GM12892 (cell line): ENCODE measurements at regions not wholly inside any gene's neighbourhood (a gene's known extent, or its start where the extent isn't known, plus 50 kb on each side); places are given as distances from the start of the nearest gene placed in this dataset.
"Not testable (repeated sequence)": the region's sequence is repeated elsewhere in the genome, so short reads cannot be mapped to it uniquely, and the experiment has no call there.

Experiments
- DNase-seq: peaks from one replicate; pipeline ENCODE4 v3.0.0; 2011; ENCODE audit not compliant: insufficient read length
- FAIRE-seq: peaks from 2 replicates; lab custom pipeline; 2011; peaks lifted over from hg19 to GRCh38; lab: Jason Lieb, UNC
- POLR2A ChIP-seq: IDR thresholded peaks from 2 replicates; pipeline ENCODE4 v1.6.1; 2011; ENCODE audit warnings: low read depth, low read length, control low read depth
- POLR2AphosphoS5 ChIP-seq: IDR thresholded peaks from 2 replicates; pipeline ENCODE4 v1.6.1; 2011; ENCODE audit warnings: low read depth, low read length, control low read depth
- TAF1 ChIP-seq: IDR thresholded peaks from 2 replicates; pipeline ENCODE4 v1.6.1; 2011; ENCODE audit warnings: low read depth, mild to moderate bottlenecking, control low read depth, low read length, borderline replicate concordance

DNA sequence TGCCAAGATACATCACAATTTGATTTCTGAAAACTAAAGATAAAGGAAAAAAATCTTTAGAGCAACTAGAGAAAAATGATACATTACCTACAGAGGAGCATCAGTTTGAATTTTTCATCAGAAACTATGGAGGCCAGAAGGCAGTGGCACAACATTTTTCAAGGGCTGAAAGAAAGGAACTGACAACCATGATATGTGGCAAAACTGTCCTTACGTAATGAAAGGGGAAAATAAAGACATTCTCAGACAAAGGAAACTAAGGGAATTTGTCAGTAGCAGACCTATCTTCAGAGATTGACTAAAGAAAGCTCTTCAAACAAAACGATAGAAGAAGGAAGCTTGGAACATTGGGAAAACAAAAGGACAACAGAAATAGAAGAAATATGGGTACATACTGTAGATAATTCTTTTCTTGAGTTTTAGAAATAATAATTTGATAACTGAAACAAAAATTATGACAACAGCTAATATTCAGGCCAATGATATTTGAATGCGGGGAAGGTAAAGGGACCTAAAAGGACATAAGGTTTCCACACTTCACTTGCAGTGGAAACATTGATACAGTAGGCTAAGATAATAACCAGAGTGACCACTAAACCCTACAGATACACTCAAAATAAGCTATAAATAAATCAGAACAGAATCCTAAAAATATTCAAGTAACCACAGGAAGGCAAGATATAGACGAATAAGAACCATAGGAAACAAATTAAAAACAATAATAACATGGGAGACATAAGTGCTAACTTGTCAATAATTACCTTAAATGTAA is 70.0 kb upstream of the NPAS2 start:
- DNase-seq = no peak
- FAIRE-seq = no peak
- no peak for TF ChIP-seq POLR2A
- TF ChIP-seq TAF1 = no peak
- TF ChIP-seq POLR2AphosphoS5 = no peak

GRCh38 chr2:100751871-100752625 is 67.9 kb upstream of the NPAS2 start:
- not testable (repeated sequence) for FAIRE-seq, DNase-seq

DNA sequence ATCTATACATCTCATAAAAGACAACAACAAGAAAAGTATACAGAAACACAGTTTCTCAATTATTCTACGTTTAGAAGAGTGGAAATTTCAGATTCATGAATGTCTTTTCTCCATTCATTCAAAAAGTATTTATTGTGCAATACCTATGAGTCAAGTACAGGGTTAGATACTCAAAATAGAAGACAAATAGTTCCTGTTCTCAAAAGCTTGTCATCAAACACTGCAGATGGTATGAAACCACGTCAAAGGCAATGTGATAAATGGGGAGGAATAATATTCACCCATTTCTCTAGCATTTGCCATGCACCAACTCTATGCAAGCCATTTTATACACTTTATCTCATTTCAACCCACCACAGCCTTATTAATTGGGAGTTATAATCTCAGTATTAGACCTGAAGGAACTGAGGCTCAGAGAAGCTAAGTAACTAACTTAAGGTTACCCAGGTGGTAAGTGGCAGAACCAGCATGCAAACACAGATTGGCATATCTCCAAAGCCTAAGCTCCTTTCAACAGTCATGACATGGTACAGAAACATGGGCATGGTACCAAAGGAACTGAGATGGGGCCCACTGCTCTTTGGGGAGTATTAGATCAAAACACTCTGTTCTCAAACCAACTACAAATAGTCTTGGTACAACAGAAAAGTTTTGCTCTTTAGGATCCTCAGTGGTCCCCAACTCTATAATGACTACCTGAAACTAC is 67.2 kb upstream of the NPAS2 start:
- TF ChIP-seq TAF1 (no peak), POLR2AphosphoS5 (no peak), POLR2A (no peak)
- FAIRE-seq (no peak), DNase-seq (no peak)

DNA sequence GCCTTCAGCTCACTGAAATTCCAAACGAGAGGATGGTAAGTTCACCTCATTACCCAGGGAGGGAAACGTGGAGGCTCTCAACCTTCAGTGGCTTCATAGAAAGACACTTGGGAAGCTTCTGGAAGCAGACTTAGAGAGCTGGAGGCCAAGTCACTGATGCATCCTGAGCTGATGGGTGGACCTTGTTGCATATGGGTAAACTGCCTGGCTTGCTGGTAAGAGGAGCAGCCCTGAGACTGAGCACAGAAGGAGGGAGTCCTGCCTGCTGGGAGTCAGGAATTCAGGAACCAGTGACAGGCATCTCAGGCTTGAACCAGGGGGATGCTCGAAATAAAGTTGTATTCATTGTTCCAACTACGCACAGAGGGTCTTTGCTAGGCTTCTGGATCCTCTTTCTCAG is 66.5 kb upstream of the NPAS2 start:
- FAIRE-seq = no peak
- no peak for DNase-seq
- no peak for TF ChIP-seq TAF1

DNA sequence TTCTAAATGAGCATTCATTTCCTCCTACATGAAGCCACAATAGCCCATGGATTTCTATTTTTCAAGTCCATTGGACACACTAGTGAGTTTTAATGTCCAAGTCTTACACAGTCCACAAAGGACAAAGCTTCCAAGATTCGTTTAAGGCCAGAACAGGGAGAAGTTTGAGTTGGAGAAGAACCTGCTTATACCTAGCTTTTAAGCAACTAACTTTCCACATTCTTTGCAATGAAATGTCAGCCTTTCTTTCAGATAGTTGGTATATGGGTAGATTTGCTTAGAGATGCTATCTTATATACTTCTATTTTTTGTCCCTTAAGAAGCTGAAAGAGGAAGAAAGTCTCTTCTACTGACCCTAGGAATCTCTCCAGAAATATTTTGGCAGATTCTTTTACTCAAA is 66.1 kb upstream of the NPAS2 start:
- FAIRE-seq (no peak), DNase-seq (no peak)
- TF ChIP-seq TAF1 (no peak), POLR2AphosphoS5 (no peak), POLR2A (no peak)

DNA sequence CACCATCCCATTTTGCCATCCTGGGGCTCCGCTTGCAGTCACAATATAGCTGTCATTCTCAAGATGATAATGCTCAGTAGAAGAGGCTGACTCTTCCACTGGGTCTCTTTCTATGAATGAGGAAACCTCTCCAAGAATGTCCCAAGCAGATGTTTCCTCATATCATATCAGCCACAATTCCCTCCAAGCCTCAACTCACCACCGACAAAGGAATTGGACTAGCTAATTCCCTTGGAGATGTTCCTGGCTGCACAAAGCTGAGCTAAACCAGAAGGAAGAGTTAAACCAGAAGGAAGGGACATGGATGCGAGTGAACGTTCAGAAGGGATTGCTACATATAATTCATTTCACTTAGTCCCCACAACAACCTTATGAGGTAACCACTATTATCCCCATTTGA is 65.0 kb upstream of the NPAS2 start:
- FAIRE-seq = no peak

DNA sequence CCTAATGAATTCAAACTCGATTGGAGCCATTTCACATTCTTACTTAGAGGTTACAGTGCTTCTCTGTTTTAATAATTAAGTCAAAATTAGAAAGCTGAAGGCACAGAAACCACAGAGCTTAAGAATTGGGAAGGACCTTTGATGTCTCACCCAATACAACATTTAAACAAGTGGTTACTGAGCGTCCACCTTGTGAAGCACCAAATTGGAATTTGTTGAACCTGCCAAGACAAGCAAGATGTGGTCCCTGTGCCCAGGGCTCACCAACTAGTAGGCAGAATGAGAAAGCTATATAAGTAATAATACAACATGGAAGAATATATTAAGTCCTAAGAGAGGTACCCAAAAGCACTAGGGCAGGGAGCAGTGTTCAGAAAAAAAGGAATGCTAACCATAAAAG is 64.5 kb upstream of the NPAS2 start:
- no peak for DNase-seq
- TF ChIP-seq POLR2A = no peak
- no peak for TF ChIP-seq TAF1
- TF ChIP-seq POLR2AphosphoS5 = no peak
- FAIRE-seq = no peak

More for the DNA sequence above, 65.0 kb upstream of the NPAS2 start:
- DNase-seq = no peak
- TF ChIP-seq TAF1 (no peak), POLR2A (no peak), POLR2AphosphoS5 (no peak)

- TF ChIP-seq POLR2A (no peak), POLR2AphosphoS5 (no peak), TAF1 (no peak)
- FAIRE-seq (no peak), DNase-seq (no peak)
Observed at GRCh38 chr2:100756704-100757103, 63.2 kb upstream of the NPAS2 start.

DNA sequence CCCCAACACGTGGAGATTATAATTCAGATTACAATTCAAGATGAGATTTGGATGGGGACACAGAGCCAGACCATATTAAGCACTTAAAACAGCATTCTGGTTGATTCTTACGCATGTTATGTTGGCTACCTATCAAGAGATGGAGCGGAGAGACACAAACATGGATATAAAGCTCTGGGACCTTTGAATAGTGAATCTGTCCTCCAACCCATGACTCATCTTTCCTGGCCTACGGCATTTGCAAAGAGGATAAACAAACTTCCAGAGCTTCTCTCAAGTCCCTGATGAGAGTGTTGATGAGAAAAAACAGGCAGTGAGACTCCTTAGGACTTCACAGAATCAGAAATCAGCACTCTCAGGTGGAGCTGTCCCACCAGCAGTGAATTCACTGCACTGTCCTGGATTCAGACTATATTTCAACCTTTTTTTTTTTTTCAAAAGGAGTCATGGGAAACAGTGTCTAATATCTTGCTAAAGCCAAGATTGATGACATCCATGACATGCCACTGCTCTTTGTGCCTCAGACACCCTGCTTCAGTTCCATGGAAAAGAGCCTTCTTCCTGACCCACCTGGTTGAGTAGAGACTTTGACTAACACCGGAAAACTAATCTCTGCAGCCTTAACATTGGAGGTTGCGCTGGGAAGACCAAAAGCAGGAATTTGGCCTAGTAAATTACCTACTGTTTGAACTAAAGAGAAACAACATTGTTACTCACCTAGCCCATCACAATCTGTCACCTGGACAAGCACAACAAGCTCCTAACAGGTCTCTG is 62.1 kb upstream of the NPAS2 start:
- no peak for DNase-seq
- no peak for FAIRE-seq
- TF ChIP-seq POLR2AphosphoS5 (no peak), TAF1 (no peak), POLR2A (no peak)

DNA sequence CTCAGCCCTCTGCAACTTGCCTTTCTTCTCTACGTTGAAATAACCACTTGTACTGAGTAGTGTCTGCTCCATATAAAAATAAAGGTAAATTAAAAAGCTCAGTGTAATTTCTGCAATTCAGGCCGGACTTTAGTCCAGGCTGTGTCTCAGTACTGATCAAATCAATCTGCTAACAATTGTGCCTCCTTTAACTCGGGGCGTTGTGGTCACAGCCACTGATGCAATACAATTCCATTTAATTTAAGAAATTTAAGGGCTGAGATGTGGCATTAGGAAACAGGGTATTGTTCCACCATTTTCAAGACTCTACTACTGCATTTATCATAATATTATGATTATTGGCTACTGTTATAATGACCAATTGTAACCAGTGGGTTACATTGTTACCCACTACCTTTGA is 60.0 kb upstream of the NPAS2 start:
- no peak for FAIRE-seq
- no peak for TF ChIP-seq POLR2AphosphoS5
- no peak for TF ChIP-seq POLR2A
- no peak for TF ChIP-seq TAF1
- DNase-seq = no peak

DNA sequence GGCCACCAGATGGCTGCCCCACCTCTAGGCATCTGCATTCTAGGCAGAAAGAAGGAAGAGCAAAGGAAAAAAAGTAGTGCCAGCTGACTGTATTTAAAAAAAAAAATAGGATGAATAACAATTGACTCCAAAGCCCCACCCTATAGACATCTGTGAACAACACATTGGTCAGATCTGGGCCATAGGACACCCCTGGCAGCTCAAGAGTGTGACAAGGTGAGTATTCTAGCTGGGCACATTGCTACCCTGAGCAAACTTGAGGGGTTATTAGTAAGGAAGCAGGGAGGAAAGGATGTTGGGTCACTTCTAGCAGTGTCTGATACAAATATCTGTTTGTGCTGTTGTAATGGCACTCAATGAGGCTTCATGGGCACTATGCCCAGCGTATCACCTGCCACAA is 58.6 kb upstream of the NPAS2 start:
- no peak for FAIRE-seq
- TF ChIP-seq POLR2A (no peak), POLR2AphosphoS5 (no peak), TAF1 (no peak)
- DNase-seq = no peak
